RPMI7951 (cell line): ENCODE measurements at regions not wholly inside any gene's neighbourhood (a gene's known extent, or its start where the extent isn't known, plus 50 kb on each side); places are given as distances from the start of the nearest gene placed in this dataset.
A peak's percentile ranks its signal among the peaks of the same experiment; 100 is the strongest.

Experiments
- DNase-seq: peaks from one replicate; pipeline ENCODE4 v3.0.0-alpha.2; 2012; ENCODE audit warnings: low read depth

- DNase-seq: no peak
Measured at GRCh38 chr2:145599756-145600155, 1079.8 kb upstream of the ZEB2 start.

DNA sequence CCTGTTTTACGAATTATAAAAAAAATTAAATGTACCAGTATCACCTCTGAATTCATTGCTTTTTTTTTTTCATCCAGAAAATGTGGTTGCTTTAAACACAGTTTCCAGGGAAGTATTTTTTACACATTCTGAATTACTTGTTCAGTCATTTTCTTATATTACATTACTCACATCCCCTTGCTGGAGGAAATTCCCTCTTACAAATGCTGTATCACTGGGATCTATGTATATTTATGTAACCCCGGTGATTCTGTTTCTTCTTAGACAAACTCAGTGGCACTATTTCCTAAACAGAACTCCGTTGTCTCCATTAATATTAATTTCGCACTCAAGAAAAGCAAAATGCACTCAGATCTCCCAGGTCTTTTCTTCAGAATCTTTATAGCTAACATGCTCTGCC lies 1078.5 kb upstream of the ZEB2 start:
- DNase-seq: no peak

DNA sequence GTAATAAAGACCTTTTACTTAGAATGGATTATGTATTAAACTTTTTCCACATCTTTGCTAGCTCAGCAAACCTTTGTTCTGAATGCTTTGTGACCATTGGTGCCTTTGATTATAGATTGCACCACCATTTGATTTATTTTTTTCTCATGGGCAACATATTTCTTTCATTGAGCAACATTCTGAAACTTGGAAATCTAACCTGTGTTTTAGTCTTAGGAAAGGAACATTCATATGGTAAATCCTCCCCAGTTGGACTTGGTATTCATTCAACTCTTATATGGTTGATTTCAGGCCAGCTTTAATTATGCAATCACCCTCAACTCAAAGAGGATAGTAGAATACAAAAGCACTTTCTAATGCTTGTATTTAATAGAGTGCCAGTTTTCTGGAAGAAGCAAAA lies 1077.9 kb upstream of the ZEB2 start:
- DNase-seq: no peak

GRCh38 chr2:145597006-145597405 lies 1077.1 kb upstream of the ZEB2 start:
- DNase-seq: no peak

- no peak for DNase-seq
Measured at GRCh38 chr2:145596416-145596815, 1076.5 kb upstream of the ZEB2 start.

DNA sequence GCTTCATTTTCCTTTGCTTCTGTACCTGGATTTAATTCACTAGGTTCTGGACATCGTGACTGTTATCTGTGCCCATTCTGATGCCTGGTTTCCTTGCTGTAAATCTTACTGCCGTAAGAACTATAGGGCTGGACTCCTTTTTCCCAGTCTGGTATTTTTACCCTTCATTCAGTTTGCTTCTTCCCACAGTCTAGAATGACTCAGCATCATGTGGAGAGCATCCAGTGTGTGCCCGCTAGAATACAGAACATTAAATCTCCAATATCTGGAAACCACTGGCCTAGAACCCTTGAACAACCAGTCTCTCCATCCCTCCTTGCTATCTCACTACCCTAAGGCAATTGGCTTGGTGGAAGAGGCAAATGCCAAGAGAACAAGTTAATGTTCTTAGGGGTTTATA lies 1075.4 kb upstream of the ZEB2 start:
- peak; percentile 50 for DNase-seq

- peak; percentile 83 for DNase-seq
Measured at GRCh38 chr2:145593991-145594614, 1074.2 kb upstream of the ZEB2 start.

GRCh38 chr2:145593280-145593679 lies 1073.4 kb upstream of the ZEB2 start:
- no peak for DNase-seq

DNA sequence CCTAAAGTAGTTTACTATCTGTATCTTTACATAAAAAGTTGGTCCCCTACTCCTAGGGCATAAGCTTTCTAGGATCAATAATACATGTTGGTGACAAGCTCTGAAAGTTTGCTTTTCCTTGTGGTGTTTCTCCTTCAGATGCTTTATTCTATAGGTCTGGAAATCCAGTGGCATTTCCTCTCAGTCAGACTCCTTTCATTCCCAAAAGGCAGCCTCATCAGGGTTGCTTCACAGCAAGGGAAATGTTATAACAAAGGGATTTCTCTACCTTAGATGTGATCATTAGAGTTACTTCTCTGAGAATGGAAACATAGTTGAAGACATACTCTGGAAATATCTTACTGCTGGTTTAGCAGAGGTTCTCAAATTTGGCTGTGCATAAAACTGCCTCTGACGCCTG lies 1072.4 kb upstream of the ZEB2 start:
- no peak for DNase-seq

GRCh38 chr2:145591109-145591809 lies 1071.3 kb upstream of the ZEB2 start:
- no peak for DNase-seq

- no peak for DNase-seq
Measured at GRCh38 chr2:145587922-145588321, 1068.0 kb upstream of the ZEB2 start.

- no peak for DNase-seq
Measured at GRCh38 chr2:145584353-145584752, 1064.4 kb upstream of the ZEB2 start.

GRCh38 chr2:145573608-145574007 lies 1053.7 kb upstream of the ZEB2 start:
- DNase-seq: no peak

DNA sequence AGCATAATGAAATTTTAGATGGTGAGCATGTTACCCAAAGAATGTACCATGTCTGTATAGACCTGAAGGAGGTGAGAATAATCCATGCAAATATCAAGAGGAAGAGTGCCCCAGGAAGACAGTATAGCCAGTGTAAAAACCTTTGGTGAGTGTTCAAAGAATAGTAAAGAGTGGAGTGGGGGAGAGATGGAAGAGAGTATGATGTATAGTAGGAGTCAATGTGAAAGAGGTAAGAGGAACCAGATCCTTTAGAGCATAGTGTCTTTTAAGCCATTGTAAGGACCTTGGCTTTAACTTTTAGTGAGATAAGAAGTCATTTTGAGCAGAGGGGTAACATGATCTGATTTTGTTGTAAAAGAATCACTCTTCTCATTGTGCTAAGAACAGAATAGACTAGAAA lies 1052.3 kb upstream of the ZEB2 start:
- DNase-seq: no peak

DNA sequence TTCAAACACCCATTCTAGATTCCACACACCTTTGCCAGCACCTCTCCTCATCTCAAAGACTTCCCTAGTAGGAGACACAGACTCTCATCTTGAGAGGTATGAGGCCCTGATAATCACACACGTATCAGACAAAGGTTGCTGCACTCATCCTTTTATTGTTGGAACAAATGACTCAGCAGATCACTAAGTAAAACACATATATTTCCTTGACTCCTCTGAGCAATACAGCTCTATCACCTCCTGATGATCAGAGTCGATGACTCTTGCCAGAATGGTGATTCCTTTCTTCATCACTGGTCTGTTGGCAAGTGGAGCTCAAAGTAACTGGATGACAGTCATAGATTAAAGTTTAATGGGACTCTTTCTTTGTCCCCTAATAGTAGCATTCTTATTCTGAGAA lies 1049.2 kb upstream of the ZEB2 start:
- no peak for DNase-seq

DNA sequence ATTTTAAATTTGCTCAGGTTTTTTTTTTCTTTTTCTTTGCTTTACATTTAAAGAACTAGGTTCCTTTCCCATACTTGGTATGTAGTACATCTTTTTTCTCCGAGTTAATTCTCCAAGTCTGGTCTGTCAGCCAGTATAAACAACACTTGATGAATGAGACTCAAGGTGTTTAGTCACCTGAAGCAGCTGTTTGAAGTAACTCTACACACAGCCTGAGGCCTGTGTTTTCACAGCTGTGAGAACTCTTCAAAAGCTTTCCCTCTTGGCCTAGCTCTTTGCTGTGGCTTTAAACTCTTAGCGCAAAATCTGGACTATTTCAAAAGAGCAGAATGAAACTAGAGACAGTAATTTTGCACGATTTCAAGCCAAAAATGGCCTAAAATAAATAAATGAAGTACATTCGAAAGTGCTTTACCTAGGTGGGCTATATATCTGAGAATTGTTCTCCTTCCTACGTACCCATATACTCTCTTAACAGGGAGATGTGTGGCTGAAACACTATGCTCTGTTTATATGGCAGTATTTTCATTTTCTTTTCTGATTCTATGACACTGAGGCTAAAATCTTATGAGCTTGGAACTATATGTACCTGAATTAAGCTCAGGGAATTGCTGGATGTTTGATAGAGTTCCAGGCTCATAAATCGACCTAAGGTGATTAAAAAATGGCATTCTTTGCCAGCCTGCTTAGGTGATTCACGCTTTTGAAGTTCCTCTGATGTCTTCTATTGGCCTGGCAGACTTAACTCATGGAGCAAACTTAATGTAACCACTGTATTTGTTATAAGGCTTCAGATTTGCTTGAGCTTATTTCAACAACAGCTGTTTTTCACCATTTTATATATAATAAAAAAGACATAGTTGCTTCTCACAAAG lies 1044.1 kb upstream of the ZEB2 start:
- DNase-seq: peak; percentile 14

- no peak for DNase-seq
Measured at GRCh38 chr2:145561152-145561551, 1041.2 kb upstream of the ZEB2 start.

GRCh38 chr2:145558617-145559350 lies 1038.9 kb upstream of the ZEB2 start:
- DNase-seq: no peak

DNA sequence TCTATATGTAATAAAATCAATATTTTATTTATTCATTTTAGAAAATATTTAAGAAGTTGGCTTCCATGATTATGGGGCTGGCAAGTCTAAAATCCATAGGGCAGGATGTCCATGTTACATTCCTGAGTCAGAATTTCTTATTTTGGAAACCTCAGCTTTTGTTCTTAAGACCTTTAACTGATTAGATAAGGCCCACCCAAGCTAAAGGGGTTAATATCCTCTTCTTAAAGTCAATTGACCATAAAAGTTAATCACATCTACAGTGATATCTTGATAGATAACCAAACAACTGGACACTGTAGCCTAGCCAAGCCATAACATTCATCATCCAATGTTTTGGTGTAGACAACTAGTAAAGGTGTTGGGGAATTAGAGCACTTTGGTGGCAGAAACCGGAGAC lies 1035.4 kb upstream of the ZEB2 start:
- DNase-seq: no peak

- DNase-seq: no peak
Measured at GRCh38 chr2:145551686-145552085, 1031.8 kb upstream of the ZEB2 start.

- DNase-seq: no peak
Measured at GRCh38 chr2:145548479-145548878, 1028.6 kb upstream of the ZEB2 start.

DNA sequence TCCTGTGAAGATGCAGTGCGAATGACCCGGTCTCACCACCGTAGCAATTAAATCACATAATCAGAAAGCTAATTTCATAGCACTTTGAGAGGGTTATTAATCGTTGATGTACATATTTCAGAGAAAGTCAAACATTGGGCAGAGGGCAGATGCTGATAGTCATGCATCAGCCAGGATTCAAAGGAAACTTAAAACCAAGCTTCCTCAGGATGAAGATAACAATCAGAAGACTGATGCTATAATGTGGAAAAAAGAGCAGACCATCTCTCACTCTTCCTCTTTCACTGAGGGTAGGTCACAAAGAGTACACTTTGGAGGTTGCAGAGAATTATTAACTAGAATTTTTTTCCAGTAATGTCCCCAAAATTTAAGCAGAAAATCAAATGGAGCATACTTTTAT lies 1027.7 kb upstream of the ZEB2 start:
- DNase-seq: no peak
